ENCODE measurements at regions not wholly inside any gene's neighbourhood (a gene's known extent, or its start where the extent isn't known, plus 50 kb on each side); places are given as distances from the start of the nearest gene placed in this dataset.

DNA sequence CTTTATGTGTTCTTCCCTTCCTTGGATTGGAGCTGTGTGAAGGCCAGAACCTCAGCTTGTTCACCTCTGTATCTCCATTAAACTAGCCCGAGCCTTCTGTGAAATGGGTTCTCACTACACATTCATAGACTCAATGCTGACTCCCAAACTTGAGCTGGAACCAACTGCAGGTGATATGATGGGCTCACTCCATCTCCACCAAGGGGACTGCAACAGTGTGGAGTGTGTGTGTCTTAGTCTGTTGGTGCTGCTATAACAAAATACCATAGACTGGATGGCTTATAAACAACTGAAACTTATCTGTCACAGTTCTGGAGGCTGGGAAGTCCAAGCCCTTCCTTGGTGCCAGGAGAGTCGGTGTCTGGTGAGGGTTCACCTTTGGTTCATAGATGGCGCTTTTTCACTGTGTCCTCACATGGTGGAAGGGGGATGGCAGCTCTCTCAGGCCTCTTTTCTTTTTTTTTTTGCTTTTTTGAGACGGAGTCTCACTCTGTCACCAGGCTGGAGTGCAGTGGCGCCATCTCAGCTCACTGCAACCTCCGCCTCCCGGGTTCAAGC, 94.2 kb upstream of the MAP4K3 start:
- no peaks in the 10 kb centered on the region for H3K79me2 ChIP-seq (ENCODE audit: insufficient read depth, low read length)
- ATAC-seq (no peak), FAIRE-seq (no peak), DNase-seq (ENCODE audit: low spot score) (no peak)
- CTCF ChIA-PET (ENCODE audit: low intra/inter-chr PET ratio, low total read pairs): no interaction called here
- H3K9me3 ChIP-seq (ENCODE audit: low read length): no peaks in the 10 kb centered on the region
- peaks cover 2 to 3% of the 10 kb centered on the region in 2 experiments; a peak in 3 of 5 replicates for H3K36me3 ChIP-seq (replicated peaks in 1 of 2; ENCODE audit: control insufficient read depth in 1 of 2, insufficient read depth in 2 of 2, low read length in 2 of 2)
- BruUV-seq (replicated peaks): no TSS peak
- no peak for TF ChIP-seq TMF1 (CRISPR knock-in tag; IDR thresholded peaks at IDR 0.05; ENCODE audit: low read depth)
- TF ChIP-seq, protein P1, sequence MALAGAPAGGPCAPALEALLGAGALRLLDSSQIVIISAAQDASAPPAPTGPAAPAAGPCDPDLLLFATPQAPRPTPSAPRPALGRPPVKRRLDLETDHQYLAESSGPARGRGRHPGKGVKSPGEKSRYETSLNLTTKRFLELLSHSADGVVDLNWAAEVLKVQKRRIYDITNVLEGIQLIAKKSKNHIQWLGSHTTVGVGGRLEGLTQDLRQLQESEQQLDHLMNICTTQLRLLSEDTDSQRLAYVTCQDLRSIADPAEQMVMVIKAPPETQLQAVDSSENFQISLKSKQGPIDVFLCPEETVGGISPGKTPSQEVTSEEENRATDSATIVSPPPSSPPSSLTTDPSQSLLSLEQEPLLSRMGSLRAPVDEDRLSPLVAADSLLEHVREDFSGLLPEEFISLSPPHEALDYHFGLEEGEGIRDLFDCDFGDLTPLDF (CRISPR knock-in tag; IDR thresholded peaks at IDR 0.05): no peak
- peak; percentile 95 for TF ChIP-seq ZNF12 (CRISPR knock-in tag; IDR thresholded peaks at IDR 0.05)
- peak; percentile 27; the same call in 1 of the 2 replicates for TF ChIP-seq ZNF629 (CRISPR knock-in tag; conservative IDR thresholded peaks at IDR 0.05)
- 0 out of 2 replicates have a peak, but pooled peaks have one; percentile 18 for TF ChIP-seq SMYD3 (CRISPR knock-in tag; IDR thresholded peaks at IDR 0.05)
- TF ChIP-seq, protein P2, sequence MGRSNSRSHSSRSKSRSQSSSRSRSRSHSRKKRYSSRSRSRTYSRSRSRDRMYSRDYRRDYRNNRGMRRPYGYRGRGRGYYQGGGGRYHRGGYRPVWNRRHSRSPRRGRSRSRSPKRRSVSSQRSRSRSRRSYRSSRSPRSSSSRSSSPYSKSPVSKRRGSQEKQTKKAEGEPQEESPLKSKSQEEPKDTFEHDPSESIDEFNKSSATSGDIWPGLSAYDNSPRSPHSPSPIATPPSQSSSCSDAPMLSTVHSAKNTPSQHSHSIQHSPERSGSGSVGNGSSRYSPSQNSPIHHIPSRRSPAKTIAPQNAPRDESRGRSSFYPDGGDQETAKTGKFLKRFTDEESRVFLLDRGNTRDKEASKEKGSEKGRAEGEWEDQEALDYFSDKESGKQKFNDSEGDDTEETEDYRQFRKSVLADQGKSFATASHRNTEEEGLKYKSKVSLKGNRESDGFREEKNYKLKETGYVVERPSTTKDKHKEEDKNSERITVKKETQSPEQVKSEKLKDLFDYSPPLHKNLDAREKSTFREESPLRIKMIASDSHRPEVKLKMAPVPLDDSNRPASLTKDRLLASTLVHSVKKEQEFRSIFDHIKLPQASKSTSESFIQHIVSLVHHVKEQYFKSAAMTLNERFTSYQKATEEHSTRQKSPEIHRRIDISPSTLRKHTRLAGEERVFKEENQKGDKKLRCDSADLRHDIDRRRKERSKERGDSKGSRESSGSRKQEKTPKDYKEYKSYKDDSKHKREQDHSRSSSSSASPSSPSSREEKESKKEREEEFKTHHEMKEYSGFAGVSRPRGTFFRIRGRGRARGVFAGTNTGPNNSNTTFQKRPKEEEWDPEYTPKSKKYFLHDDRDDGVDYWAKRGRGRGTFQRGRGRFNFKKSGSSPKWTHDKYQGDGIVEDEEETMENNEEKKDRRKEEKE (IDR thresholded peaks at IDR 0.05): no peak
- TF ChIP-seq ZNF564 (CRISPR knock-in tag; IDR thresholded peaks at IDR 0.05): peak; percentile 95; the same call in 1 of the 2 replicates
- 96% methylated on average over 7 of the region's 7 CpGs for WGBS (ENCODE audit: low lambda C conversion rate)
- no peaks in the 10 kb centered on the region for H3K27me3 ChIP-seq (ENCODE audit: control insufficient read depth in 1 of 2, insufficient read depth in 2 of 2, low read length in 2 of 2)
- peaks cover 43% of the 10 kb centered on the region for H3K4me1 ChIP-seq (ENCODE audit: insufficient read depth, low read length)
- POLR2A ChIA-PET: no interaction called here
- H3K9ac ChIP-seq (ENCODE audit: insufficient read depth, low read depth, low read length): no peak overlapping the region
- H3K4me3 ChIP-seq (replicated peaks in 1 of 3; ENCODE audit: insufficient read depth in 1 of 3, low read depth in 2 of 3, low read length in 3 of 3): no peak overlapping the region
- no peak overlapping the region for H2AFZ ChIP-seq (ENCODE audit: low read length)
- intact Hi-C loops (cut with micrococcal nuclease; ENCODE audit: unreplicated experiment) (no loop called here), in situ Hi-C loops (cut with HindIII; ENCODE audit: extremely low pct_ligation_motif_present, low pct_unique_long_range_greater_than_20kb) (no loop called here)
- no peaks in the 10 kb centered on the region for H4K20me1 ChIP-seq (ENCODE audit: insufficient read depth, low read length)
- no peak overlapping the region for H3K27ac ChIP-seq (ENCODE audit: extremely low read length, insufficient read depth, low read length)
- H3K4me2 ChIP-seq (ENCODE audit: low read depth, low read length): no peak overlapping the region
